Left ventricle myocardium inferior (tissue), 1 donor: ENCODE measurements at regions not wholly inside any gene's neighbourhood (a gene's known extent, or its start where the extent isn't known, plus 50 kb on each side); places are given as distances from the start of the nearest gene placed in this dataset.

Experiments used
- DNase-seq: peaks from one replicate; pipeline ENCODE4 v3.0.0-alpha.2; 2020
- H3K27ac ChIP-seq: fragments of 200-600 bp; replicated peaks from 2 replicates; pipeline ENCODE4 v1.8.0; 2021
- H3K27me3 ChIP-seq: fragments of 200-600 bp; 2 replicates; pipeline ENCODE4 v1.8.0; 2021; ENCODE audit warnings: low read depth
- H3K36me3 ChIP-seq: fragments of 200-600 bp; 2 replicates; pipeline ENCODE4 v1.8.0; 2021
- H3K4me1 ChIP-seq: fragments of 200-600 bp; 2 replicates; pipeline ENCODE4 v1.8.0; 2021
- H3K4me3 ChIP-seq: fragments of 200-600 bp; 2 replicates; pipeline ENCODE4 v1.8.0; 2021; ENCODE audit warnings: mild to moderate bottlenecking, moderate library complexity
- H3K9me3 ChIP-seq: fragments of 200-600 bp; replicated peaks from 2 replicates; pipeline ENCODE4 v1.8.0; 2021
- CTCF ChIP-seq: fragments of 200-600 bp; IDR thresholded peaks from 2 replicates; pipeline ENCODE4 v1.8.0; 2021; ENCODE audit warnings: antibody characterized with exemption, mild to moderate bottlenecking, borderline replicate concordance
- intact Hi-C: fragments of 100-400 bp; cut with micrococcal nuclease; formaldehyde crosslinking; loops from one replicate; pipeline ENCODE4 v1.11.0; 2022
- donor health status: DM: no; HTN: yes; CAD: no; lungs with severe emphysema.

GRCh38 chr5:164962329-164962961, 1457.0 kb downstream of the MAT2B start:
- no peak for TF ChIP-seq CTCF
- H3K4me1 ChIP-seq: no peaks in the 10 kb centered on the region

GRCh38 chr5:164966611-164967010, 1461.2 kb downstream of the MAT2B start:
- Histone ChIP-seq H3K4me3 (no peak overlapping the region), H3K27me3 (no peaks in the 10 kb centered on the region), H3K27ac (no peak overlapping the region), H3K36me3 (no peaks in the 10 kb centered on the region), H3K9me3 (peaks cover 4% of the 10 kb centered on the region), H3K4me1 (no peaks in the 10 kb centered on the region)
- DNase-seq: no peak
- intact Hi-C loops: no loop called here
- TF ChIP-seq CTCF: no peak

More at GRCh38 chr5:164962329-164962961, 1457.0 kb downstream of the MAT2B start:
- H3K27me3 ChIP-seq: no peaks in the 10 kb centered on the region
- H3K27ac ChIP-seq: no peak overlapping the region
- no peaks in the 10 kb centered on the region for H3K36me3 ChIP-seq
- intact Hi-C loops: no loop called here
- no peak for DNase-seq
- H3K4me3 ChIP-seq: no peak overlapping the region
- no peaks in the 10 kb centered on the region for H3K9me3 ChIP-seq

- intact Hi-C loops: no loop called here
- Histone ChIP-seq H3K27me3 (no peaks in the 10 kb centered on the region), H3K4me1 (no peaks in the 10 kb centered on the region), H3K27ac (no peak overlapping the region), H3K9me3 (peaks cover 4% of the 10 kb centered on the region), H3K4me3 (no peak overlapping the region), H3K36me3 (no peaks in the 10 kb centered on the region)
- DNase-seq: no peak
- no peak for TF ChIP-seq CTCF
Observed at GRCh38 chr5:164967354-164967753, 1461.9 kb downstream of the MAT2B start.

DNA sequence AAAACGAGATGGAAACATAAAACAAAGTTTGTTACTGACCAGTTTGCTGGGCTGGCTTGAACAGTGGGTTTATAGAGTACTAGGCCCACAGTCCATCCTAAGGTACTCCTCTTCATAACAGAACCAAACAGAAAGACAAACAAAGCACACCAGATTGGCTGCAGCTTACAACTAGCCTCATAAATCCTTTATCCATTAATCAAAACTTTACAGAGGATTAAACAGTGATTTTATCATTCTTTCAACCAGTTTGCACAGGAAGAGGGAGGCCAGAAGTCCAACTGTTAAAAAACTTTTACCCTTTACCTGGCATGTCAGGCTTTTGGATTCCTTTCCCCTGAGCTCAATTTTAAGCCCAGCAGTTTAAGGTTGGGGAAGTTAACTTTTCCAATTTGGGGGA, 1467.6 kb downstream of the MAT2B start:
- H3K4me3 ChIP-seq: no peak overlapping the region
- TF ChIP-seq CTCF: no peak
- no peak for DNase-seq
- no peaks in the 10 kb centered on the region for H3K4me1 ChIP-seq
- no peaks in the 10 kb centered on the region for H3K27me3 ChIP-seq
- no peak overlapping the region for H3K27ac ChIP-seq
- H3K9me3 ChIP-seq: peaks cover 51% of the 10 kb centered on the region
- H3K36me3 ChIP-seq: no peaks in the 10 kb centered on the region
- intact Hi-C loops: no loop called here

DNA sequence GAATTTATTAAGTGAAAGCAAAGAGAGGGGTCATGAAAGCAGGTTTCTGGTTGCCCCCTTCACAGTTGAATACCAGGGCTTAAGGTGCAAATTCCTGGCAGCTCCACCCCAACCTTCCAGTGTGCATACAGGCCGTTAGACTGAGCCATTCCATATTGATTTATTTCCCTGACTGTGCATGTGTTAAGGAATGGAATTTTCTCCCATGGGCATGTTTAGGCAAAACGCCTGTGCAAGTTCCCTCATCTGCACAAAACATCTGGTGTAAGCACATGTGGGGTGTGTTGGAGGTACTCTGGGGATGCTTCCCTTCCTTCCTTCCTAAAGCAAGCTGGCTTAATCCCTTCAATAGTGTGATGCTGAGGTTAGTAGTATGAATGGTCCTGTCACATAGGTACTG, 1470.6 kb downstream of the MAT2B start:
- no peaks in the 10 kb centered on the region for H3K36me3 ChIP-seq
- TF ChIP-seq CTCF: no peak
- no peak overlapping the region for H3K27ac ChIP-seq
- H3K4me1 ChIP-seq: no peaks in the 10 kb centered on the region
- no peak overlapping the region for H3K4me3 ChIP-seq
- no peak for DNase-seq
- intact Hi-C loops: no loop called here
- H3K27me3 ChIP-seq: no peaks in the 10 kb centered on the region
- peaks cover 55% of the 10 kb centered on the region for H3K9me3 ChIP-seq
